ENCODE measurements at regions not wholly inside any gene's neighbourhood (a gene's known extent, or its start where the extent isn't known, plus 50 kb on each side); places are given as distances from the start of the nearest gene placed in this dataset.
A peak's percentile ranks its signal among the peaks of the same experiment; 100 is the strongest.

DNA sequence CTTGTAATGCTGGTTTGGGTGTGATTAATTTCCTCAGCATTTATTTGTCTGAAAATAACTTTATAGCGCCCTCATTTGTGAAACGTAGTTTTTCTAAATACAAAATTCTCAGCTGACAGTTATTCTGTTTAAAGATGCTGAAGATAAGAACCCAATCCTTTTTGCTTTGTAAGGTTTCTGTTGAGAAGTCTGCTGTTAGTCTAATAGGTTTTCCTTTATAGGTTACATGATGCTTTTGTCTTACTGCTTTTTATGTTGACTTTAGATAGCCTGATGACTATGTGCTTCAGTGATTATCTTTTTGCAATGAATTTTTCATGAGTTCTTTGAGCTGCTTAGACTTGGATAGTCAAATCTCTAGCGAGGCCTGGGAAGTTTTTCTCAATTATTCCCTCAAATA, 168.6 kb upstream of the PDE3A start:
- no peaks in the 10 kb centered on the region for H3K4me1 ChIP-seq
- TF ChIP-seq, protein P1, sequence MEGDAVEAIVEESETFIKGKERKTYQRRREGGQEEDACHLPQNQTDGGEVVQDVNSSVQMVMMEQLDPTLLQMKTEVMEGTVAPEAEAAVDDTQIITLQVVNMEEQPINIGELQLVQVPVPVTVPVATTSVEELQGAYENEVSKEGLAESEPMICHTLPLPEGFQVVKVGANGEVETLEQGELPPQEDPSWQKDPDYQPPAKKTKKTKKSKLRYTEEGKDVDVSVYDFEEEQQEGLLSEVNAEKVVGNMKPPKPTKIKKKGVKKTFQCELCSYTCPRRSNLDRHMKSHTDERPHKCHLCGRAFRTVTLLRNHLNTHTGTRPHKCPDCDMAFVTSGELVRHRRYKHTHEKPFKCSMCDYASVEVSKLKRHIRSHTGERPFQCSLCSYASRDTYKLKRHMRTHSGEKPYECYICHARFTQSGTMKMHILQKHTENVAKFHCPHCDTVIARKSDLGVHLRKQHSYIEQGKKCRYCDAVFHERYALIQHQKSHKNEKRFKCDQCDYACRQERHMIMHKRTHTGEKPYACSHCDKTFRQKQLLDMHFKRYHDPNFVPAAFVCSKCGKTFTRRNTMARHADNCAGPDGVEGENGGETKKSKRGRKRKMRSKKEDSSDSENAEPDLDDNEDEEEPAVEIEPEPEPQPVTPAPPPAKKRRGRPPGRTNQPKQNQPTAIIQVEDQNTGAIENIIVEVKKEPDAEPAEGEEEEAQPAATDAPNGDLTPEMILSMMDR (IDR thresholded peaks at IDR 0.05) = no peak
- no peaks in the 10 kb centered on the region for H3K9me3 ChIP-seq
- H3K27ac ChIP-seq = no peak overlapping the region
- H3K4me3 ChIP-seq = no peak overlapping the region
- ATAC-seq (no peak), DNase-seq (no peak)
- intact Hi-C loops (cut with DNase I) = no loop called here
- H3K36me3 ChIP-seq = no peaks in the 10 kb centered on the region
- no peaks in the 10 kb centered on the region for H3K27me3 ChIP-seq

GRCh38 chr12:20201733-20202132, 166.6 kb upstream of the PDE3A start:
- ATAC-seq = no peak
- intact Hi-C loops (cut with DNase I) = no loop called here
- H3K27ac ChIP-seq = no peak overlapping the region

GRCh38 chr12:20205854-20206253, 162.5 kb upstream of the PDE3A start:
- TF ChIP-seq, protein P1 (IDR thresholded peaks at IDR 0.05) = no peak
- Histone ChIP-seq H3K4me3 (no peak overlapping the region), H3K27ac (no peak overlapping the region), H3K4me1 (peaks cover 0 to 2% of the 10 kb centered on the region in 2 donors), H3K27me3 (no peaks in the 10 kb centered on the region), H3K9me3 (no peaks in the 10 kb centered on the region), H3K36me3 (no peaks in the 10 kb centered on the region)
- ATAC-seq = no peak
- intact Hi-C loops (cut with DNase I) = no loop called here
- no peak for DNase-seq

More at GRCh38 chr12:20201733-20202132, 166.6 kb upstream of the PDE3A start:
- H3K27me3 ChIP-seq = no peaks in the 10 kb centered on the region
- TF ChIP-seq, protein P1 (IDR thresholded peaks at IDR 0.05) = no peak
- no peak overlapping the region for H3K4me3 ChIP-seq
- H3K4me1 ChIP-seq = no peaks in the 10 kb centered on the region
- no peak for DNase-seq
- H3K9me3 ChIP-seq = no peaks in the 10 kb centered on the region
- no peaks in the 10 kb centered on the region for H3K36me3 ChIP-seq

- H3K27ac ChIP-seq = no peak overlapping the region
- H3K27me3 ChIP-seq = no peaks in the 10 kb centered on the region
- ATAC-seq = no peak
- no peak overlapping the region for H3K4me3 ChIP-seq
- DNase-seq = no peak
- TF ChIP-seq, protein P1 (IDR thresholded peaks at IDR 0.05) = no peak
- no peaks in the 10 kb centered on the region for H3K36me3 ChIP-seq
- H3K9me3 ChIP-seq = no peaks in the 10 kb centered on the region
- H3K4me1 ChIP-seq = peaks cover 0 to 7% of the 10 kb centered on the region in 2 donors
- intact Hi-C loops (cut with DNase I) = no loop called here
Measured at GRCh38 chr12:20206410-20206809, 161.9 kb upstream of the PDE3A start.

- H3K27me3 ChIP-seq = no peaks in the 10 kb centered on the region
- intact Hi-C loops (cut with DNase I) = no loop called here
- TF ChIP-seq, protein P1 (IDR thresholded peaks at IDR 0.05) = no peak
- no peak for DNase-seq
- H3K4me1 ChIP-seq = peaks cover 7 to 38% of the 10 kb centered on the region in 2 donors
- no peak overlapping the region for H3K4me3 ChIP-seq
- H3K27ac ChIP-seq = peak overlapping the region in 1 of 2 donors; percentile 50
- no peaks in the 10 kb centered on the region for H3K36me3 ChIP-seq
- peak; percentile 16 for ATAC-seq
- H3K9me3 ChIP-seq = no peaks in the 10 kb centered on the region
Measured at GRCh38 chr12:20210621-20211215, 157.6 kb upstream of the PDE3A start.

Data from left lung (tissue), 4 donors.